HepG2 (cell line): ENCODE measurements at regions not wholly inside any gene's neighbourhood (a gene's known extent, or its start where the extent isn't known, plus 50 kb on each side); places are given as distances from the start of the nearest gene placed in this dataset.

Source experiments
- ATAC-seq: fragments of 200-7000 bp; cut with Tn5 transposase; 3 replicates; pipeline ENCODE4 v1.9.1; 2020; ENCODE audit warnings: mild to moderate bottlenecking, moderate library complexity
- BruUV-seq: library from RNA; stranded (reverse); fragments of 400-500 nt; replicated peaks from 2 replicates; lab custom pipeline; 2021; lab: Mats Ljungman, UMichigan
- CTCF ChIA-PET: fragments of 300-600 bp; formaldehyde crosslinking; extraction: SDS; loops from one replicate; lab custom pipeline; 2021; ENCODE audit warnings: low total read pairs, inconsistent platforms, low intra/inter-chr PET ratio; lab: Yijun Ruan, JAX
- POLR2A ChIA-PET: fragments of 350-600 bp; sonication (Branson Sonifier 250); formaldehyde crosslinking; loops from one replicate; lab custom pipeline; 2020; ENCODE audit warnings: antibody characterized with exemption, inconsistent platforms; lab: Yijun Ruan, JAX
- DNase-seq: peaks from one replicate; pipeline ENCODE4 v3.0.0-alpha.2; 2015; ENCODE audit warnings: low spot score
- FAIRE-seq: peaks from 3 replicates; lab custom pipeline; 2011; peaks lifted over from hg19 to GRCh38; lab: Jason Lieb, UNC
- H2AFZ ChIP-seq: one replicate; pipeline ENCODE4 v1.6.1; 2011; ENCODE audit warnings: low read length, inconsistent platforms
- H3K27ac ChIP-seq: fragments of 300-600 bp; 3 replicates; pipeline ENCODE4 v1.8.0; 2011; ENCODE audit warnings: mixed run types, mild to moderate bottlenecking, mixed read lengths, low read length, inconsistent platforms; ENCODE audit not compliant: insufficient read depth; ENCODE audit errors: extremely low read length
- H3K27me3 ChIP-seq, 2 experiments: fragments of 200-600 bp in 1 of 2; 2 replicates in 1 of 2; 3 replicates in 1 of 2; pipeline versions ENCODE4 v1.6.0 to v1.8.0; 2011; ENCODE audit warnings: low read length in 2 of 2, mild to moderate bottlenecking in 2 of 2, moderate library complexity in 2 of 2, inconsistent platforms in 1 of 2; ENCODE audit not compliant: insufficient read depth in 2 of 2, control insufficient read depth in 1 of 2
- H3K36me3 ChIP-seq, 2 experiments: fragments of 200-600 bp in 1 of 2; replicated peaks in 1 of 2; 2 replicates in 1 of 2; 3 replicates in 1 of 2; pipeline versions ENCODE4 v1.5.1 to v1.8.0; 2011; ENCODE audit warnings: low read length in 2 of 2, inconsistent platforms in 1 of 2; ENCODE audit not compliant: insufficient read depth in 2 of 2, control insufficient read depth in 1 of 2
- H3K4me1 ChIP-seq: 2 replicates; pipeline ENCODE4 v1.5.1; 2012; ENCODE audit warnings: low read length, inconsistent platforms; ENCODE audit not compliant: insufficient read depth
- H3K4me2 ChIP-seq: 2 replicates; pipeline ENCODE4 v1.6.0; 2011; ENCODE audit warnings: low read depth, low read length, inconsistent platforms
- H3K4me3 ChIP-seq, 3 experiments: fragments of 200-600 bp in 1 of 3; sonication (generic), shearing (Covaris generic) in 1 of 3; replicated peaks in 1 of 3; 2 replicates each; pipeline ENCODE4 v1.5.1; 2011 to 2016; ENCODE audit warnings: low read length in 3 of 3, inconsistent platforms in 2 of 3, low read depth in 2 of 3, mild to moderate bottlenecking in 2 of 3, control low read depth in 1 of 3, mixed read lengths in 1 of 3; ENCODE audit not compliant: insufficient read depth in 1 of 3
- H3K79me2 ChIP-seq: one replicate; pipeline ENCODE4 v1.6.1; 2011; ENCODE audit warnings: low read length, inconsistent platforms; ENCODE audit not compliant: insufficient read depth
- H3K9ac ChIP-seq: 2 replicates; pipeline ENCODE4 v1.6.0; 2011; ENCODE audit warnings: mild to moderate bottlenecking, low read depth, low read length, inconsistent platforms; ENCODE audit not compliant: insufficient read depth
- H3K9me3 ChIP-seq: 2 replicates; pipeline ENCODE4 v1.5.1; 2012; ENCODE audit warnings: mild to moderate bottlenecking, low read length
- H4K20me1 ChIP-seq: 2 replicates; pipeline ENCODE4 v1.6.0; 2011; ENCODE audit warnings: inconsistent platforms, mild to moderate bottlenecking, low read length, moderate library complexity; ENCODE audit not compliant: insufficient read depth
- HES4 ChIP-seq: sonication (generic); formaldehyde crosslinking; IDR thresholded peaks from 2 replicates; pipeline ENCODE4 v1.9.0; 2021; ENCODE audit warnings: mild to moderate bottlenecking, missing genetic modification reagents, borderline replicate concordance
- NR0B2 ChIP-seq: sonication (generic); formaldehyde crosslinking; IDR thresholded peaks from 2 replicates; pipeline ENCODE4 v1.4.0; 2020; ENCODE audit warnings: mild to moderate bottlenecking, missing genetic modification reagents
- SNRNP70 ChIP-seq: fragments of 200-400 bp; formaldehyde crosslinking; IDR thresholded peaks from 2 replicates; pipeline ENCODE4 v1.6.1; 2017; ENCODE audit warnings: mild to moderate bottlenecking, low read depth, low read length, moderate library complexity
- ZKSCAN5 ChIP-seq: sonication (generic); formaldehyde crosslinking; IDR thresholded peaks from 2 replicates; pipeline ENCODE4 v1.5.1; 2020; ENCODE audit warnings: mild to moderate bottlenecking, missing genetic modification reagents
- ZNF124 ChIP-seq: sonication (generic); formaldehyde crosslinking; IDR thresholded peaks from 2 replicates; pipeline ENCODE4 v1.4.0; 2020; ENCODE audit warnings: missing genetic modification reagents
- ZNF333 ChIP-seq: sonication (generic); formaldehyde crosslinking; IDR thresholded peaks from 2 replicates; pipeline ENCODE4 v1.4.0; 2020; ENCODE audit warnings: mild to moderate bottlenecking, missing genetic modification reagents, borderline replicate concordance
- ZNF335 ChIP-seq: sonication (generic); formaldehyde crosslinking; IDR thresholded peaks from 2 replicates; pipeline ENCODE4 v1.4.0; 2020; ENCODE audit warnings: missing genetic modification reagents
- ZNF512 ChIP-seq: sonication (generic); formaldehyde crosslinking; IDR thresholded peaks from 2 replicates; pipeline ENCODE4 v1.4.0; 2020; ENCODE audit warnings: mild to moderate bottlenecking, missing genetic modification reagents
- ZNF564 ChIP-seq: sonication (generic); formaldehyde crosslinking; IDR thresholded peaks from 2 replicates; pipeline ENCODE4 v1.8.1; 2023; ENCODE audit warnings: mild to moderate bottlenecking, missing genetic modification reagents
- ZNF589 ChIP-seq: sonication (generic); formaldehyde crosslinking; conservative IDR thresholded peaks from 2 replicates; pipeline ENCODE4 v1.8.0; 2022; ENCODE audit warnings: mild to moderate bottlenecking, moderate library complexity, missing genetic modification reagents
- ZNF605 ChIP-seq: sonication (generic); formaldehyde crosslinking; IDR thresholded peaks from 2 replicates; pipeline ENCODE4 v1.8.0; 2022; ENCODE audit warnings: mild to moderate bottlenecking, missing genetic modification reagents
- WGBS: methylation state at CpG from one replicate; pipeline ENCODE4 v1.1.6; 2017; ENCODE audit warnings: low lambda C conversion rate; 5-methylcytosine and 5-hydroxymethylcytosine counted together
- in situ Hi-C: cut with HindIII; loops from 2 replicates; pipeline ENCODE4 v1.10.0; 2017; ENCODE audit warnings: low pct_unique_long_range_greater_than_20kb; ENCODE audit not compliant: extremely low pct_ligation_motif_present
- intact Hi-C: fragments of 100-400 bp; cut with micrococcal nuclease; formaldehyde crosslinking; loops from one replicate; pipeline ENCODE4 v1.10.0; 2022; ENCODE audit not compliant: unreplicated experiment

DNA sequence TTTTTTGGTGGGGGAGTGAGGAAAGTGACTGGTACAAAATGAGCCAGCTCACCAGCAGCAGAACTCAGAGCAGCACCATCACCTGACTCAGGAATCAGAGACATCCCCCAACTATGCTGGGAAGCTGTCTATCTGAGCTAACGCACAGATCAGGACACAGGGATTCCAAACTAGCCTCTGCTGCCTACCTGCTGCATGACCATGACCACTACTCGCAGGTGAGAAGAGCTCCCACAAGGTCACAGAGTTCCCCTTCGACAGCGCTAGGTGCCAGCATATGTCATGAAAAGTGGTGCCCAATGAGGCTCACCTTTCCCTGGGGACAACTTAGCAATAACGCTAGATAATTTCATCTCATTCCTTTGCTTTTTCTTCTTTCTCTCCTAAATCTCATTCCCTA is 662.6 kb upstream of the CPEB2 start:
- POLR2A ChIA-PET, result no interaction called here
- no peaks in the 10 kb centered on the region for H3K27me3 ChIP-seq
- in situ Hi-C loops, result no loop called here
- no peaks in the 10 kb centered on the region for H3K4me1 ChIP-seq
- no peak for DNase-seq
- H2AFZ ChIP-seq, result no peak overlapping the region
- no peak overlapping the region for H3K4me3 ChIP-seq
- no TSS peak for BruUV-seq
- H3K4me2 ChIP-seq, result no peak overlapping the region
- H3K27ac ChIP-seq, result no peak overlapping the region
- H3K9me3 ChIP-seq, result peaks cover 39% of the 10 kb centered on the region
- no peak overlapping the region for H3K9ac ChIP-seq
- no peaks in the 10 kb centered on the region for H4K20me1 ChIP-seq
- no peak for FAIRE-seq
- ATAC-seq, result no peak
- H3K36me3 ChIP-seq, result no peaks in the 10 kb centered on the region
- intact Hi-C loops, result no loop called here
- TF ChIP-seq ZNF605 (CRISPR knock-in tag) (no peak), ZNF589 (CRISPR knock-in tag) (no peak), ZKSCAN5 (CRISPR knock-in tag) (no peak), ZNF512 (no peak), ZNF124 (no peak), ZNF564 (no peak), ZNF335 (no peak), NR0B2 (CRISPR knock-in tag) (no peak), SNRNP70 (no peak), ZNF333 (no peak), HES4 (CRISPR knock-in tag) (no peak)
- CTCF ChIA-PET, result no interaction called here
- WGBS, result 30% methylated on average over 3 of the region's 5 CpGs
- H3K79me2 ChIP-seq, result no peaks in the 10 kb centered on the region
